Dedifferentiated amniotic fluid mesenchymal stem cell (primary cell): ENCODE measurements at regions not wholly inside any gene's neighbourhood (a gene's known extent, or its start where the extent isn't known, plus 50 kb on each side); places are given as distances from the start of the nearest gene placed in this dataset.
"Not testable (repeated sequence)": the region's sequence is repeated elsewhere in the genome, so short reads cannot be mapped to it uniquely, and the experiment has no call there.

Experiments
- DNase-seq: peaks from one replicate; pipeline ENCODE4 v3.0.0-alpha.2; 2016; ENCODE audit errors: extremely low spot score

- DNase-seq = no peak
Observed at GRCh38 chr2:180306346-180306745, 299.2 kb upstream of the CWC22 start.

DNA sequence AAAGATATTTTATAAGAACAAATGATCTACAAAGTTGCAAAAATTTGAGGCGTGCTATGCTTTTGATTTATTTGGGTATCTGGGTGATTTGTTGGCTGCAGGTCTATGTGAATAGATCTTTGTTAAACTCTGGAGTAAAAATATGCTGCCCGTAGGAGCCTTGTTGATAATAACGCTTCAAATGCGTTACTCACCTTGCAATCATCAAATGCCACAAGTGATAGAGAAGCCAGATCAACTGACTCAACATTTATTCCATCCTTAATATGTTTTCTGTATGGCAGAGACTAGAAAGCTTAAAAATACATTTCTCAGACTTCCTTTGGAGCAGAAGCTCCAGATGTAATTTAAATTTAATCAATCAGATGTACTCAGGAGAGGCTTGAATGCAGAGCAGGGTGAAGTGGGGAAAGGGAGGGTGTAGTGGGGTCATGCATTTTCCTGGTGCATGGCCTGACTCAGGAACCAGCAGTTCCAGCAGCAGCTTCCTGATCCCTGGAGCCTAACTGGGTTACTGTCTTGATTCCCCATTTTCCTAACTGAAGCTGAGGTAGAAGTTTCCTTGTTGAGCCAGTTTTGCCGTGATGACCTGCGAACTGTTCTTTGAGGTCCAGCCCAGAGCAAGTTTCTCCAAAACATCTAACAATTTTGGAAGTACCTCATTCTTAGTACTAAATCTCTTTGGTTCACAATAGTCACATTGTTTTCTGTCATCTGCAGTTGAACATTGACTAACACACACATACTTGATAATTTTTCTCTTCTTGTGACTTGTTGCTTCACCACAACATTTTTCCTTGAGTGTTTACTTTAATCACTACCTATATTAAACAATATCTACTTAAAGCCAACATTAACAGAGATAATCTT is 284.7 kb upstream of the CWC22 start:
- no peak for DNase-seq

DNA sequence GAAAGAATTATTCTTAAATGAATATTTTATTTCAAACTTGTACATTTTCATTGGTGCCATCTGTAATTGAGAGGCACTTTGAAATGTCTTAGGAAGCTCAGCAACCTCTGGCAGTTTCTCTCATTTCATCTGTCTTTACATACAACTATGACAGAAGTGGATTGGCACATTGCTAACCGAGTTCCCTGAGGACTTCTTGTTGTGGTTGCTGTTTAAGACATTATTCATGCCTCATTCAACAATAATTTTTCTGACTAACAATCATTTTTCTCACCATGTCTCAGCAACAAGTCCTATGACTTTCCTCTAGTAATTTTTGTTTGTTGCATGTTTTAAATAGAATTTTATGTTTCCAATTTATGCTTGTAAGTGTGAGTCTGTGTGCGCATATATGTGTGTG is 284.0 kb upstream of the CWC22 start:
- DNase-seq = peak; percentile 37

GRCh38 chr2:180289627-180290026 is 282.5 kb upstream of the CWC22 start:
- DNase-seq = no peak

GRCh38 chr2:180279581-180279980 is 272.5 kb upstream of the CWC22 start:
- no peak for DNase-seq

DNA sequence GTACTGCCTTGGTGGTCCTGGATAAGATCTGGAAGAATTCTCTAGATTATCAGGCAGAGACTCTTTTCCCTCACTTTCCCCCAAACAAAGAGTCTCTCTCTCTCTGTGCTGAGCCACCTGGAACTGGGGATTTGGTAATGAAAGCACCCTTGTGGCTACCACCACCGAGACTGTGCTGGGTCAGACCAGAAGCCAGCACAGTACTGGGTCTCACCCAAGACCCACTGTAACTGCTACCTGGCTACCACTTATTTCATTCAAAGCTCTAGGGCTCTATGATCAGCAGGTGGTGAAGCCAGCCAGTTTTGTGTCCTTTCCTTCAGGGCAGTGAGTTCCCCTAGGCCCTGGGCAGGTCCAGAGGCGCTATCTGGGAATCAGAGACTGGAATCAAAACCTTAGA is 269.6 kb upstream of the CWC22 start:
- DNase-seq = no peak

GRCh38 chr2:180268006-180268405 is 260.9 kb upstream of the CWC22 start:
- DNase-seq = no peak

- no peak for DNase-seq
Observed at GRCh38 chr2:180261976-180262375, 254.9 kb upstream of the CWC22 start.

DNA sequence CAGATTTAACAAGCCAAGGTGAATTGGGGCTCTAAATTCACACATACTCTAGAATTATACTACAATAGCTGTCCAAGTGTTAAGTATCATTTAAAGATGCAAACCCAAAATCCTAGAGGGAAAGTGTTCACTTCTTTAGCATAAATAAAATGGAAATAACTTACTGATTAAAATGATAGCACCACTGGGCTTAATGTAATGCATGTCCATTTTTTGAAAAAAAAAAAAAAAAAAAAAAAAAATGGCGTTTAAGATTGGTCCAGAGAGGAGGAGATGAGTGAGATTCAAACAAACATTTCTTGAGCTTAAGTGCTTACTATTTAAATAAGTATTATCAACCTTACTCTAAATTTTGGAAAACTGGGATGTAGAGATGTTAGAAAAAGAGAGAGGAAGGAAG is 251.5 kb upstream of the CWC22 start:
- no peak for DNase-seq

DNA sequence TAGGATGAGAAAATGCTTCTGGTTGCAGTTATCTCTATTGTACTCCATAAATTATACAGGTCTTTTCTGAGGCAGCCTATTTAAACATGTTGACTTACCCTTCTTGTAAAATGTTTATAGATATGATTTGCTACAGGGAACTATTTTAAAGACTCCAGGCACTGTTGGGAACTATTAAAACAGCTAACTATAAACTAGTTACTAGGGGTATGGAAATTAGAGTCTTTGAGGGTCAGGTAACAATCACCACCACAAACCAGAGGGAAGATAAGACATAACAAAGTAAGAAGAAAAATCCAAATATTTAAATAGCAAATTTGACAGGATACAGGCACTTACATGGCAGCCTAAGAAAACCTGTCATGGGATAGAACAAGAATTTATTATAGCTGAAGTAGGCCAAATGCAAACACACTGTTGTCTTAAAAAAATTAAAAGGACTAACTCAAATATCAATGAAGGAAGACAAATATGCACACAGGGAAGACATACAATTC is 251.0 kb upstream of the CWC22 start:
- no peak for DNase-seq

DNA sequence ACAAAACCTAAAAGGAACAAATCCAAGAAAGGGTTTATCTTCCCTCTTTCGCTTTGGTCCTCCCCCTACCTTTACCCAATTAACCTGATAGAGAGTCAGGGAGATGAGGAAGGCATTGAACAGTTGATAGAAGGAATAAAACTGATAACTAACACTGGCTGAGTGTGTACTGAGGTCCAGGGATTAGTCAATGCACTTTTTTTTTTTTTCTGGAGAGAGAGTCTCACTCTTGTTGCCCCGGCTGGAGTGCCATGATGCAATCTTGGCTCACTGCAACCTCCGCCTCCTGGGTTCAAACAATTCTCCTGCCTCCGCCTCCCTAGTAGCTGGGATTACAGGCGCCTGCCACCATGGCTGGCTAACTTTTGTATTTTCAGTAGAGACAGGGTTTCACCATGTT is 250.2 kb upstream of the CWC22 start:
- DNase-seq = no peak

GRCh38 chr2:180255981-180256380 is 248.9 kb upstream of the CWC22 start:
- no peak for DNase-seq

DNA sequence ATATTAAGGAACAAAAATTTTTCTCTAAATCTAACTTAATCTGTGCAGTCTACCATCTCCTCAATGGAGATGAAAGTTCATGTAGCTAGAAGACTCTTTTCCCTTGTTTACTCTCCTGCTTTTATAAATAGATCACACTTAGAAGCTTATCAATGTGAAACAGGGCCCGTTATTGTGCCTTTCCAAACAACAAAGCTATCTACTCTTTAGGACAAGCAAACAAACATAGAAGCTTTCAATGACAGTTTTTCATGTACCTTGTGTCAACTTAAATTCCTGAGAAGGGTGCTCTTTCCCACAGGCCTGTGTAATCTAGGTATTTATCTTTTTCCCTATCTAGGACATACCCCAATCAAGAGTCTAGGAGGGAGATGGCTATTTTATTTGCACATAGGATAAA is 247.8 kb upstream of the CWC22 start:
- no peak for DNase-seq

GRCh38 chr2:180247658-180248057 is 240.6 kb upstream of the CWC22 start:
- DNase-seq = no peak

GRCh38 chr2:180246268-180246667 is 239.2 kb upstream of the CWC22 start:
- DNase-seq = no peak

DNA sequence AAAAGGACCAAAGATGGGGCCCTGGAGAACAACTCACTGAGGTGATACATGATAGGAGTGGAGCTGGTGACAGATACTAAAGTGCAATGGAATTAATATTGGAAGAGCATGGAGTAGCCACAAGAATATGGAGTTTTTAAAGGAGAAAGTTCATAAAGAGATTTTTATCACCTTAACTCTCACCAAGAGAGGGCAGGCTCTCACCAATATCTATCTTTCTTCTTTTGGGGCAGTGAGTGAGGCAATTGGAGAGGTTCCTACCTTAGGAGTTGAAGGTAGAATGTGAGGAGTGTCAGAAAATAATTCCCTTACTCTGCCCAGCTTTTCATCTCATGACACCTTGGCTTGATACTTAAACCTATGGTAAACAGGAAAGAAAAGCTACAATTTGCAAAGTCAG is 233.7 kb upstream of the CWC22 start:
- DNase-seq = no peak

DNA sequence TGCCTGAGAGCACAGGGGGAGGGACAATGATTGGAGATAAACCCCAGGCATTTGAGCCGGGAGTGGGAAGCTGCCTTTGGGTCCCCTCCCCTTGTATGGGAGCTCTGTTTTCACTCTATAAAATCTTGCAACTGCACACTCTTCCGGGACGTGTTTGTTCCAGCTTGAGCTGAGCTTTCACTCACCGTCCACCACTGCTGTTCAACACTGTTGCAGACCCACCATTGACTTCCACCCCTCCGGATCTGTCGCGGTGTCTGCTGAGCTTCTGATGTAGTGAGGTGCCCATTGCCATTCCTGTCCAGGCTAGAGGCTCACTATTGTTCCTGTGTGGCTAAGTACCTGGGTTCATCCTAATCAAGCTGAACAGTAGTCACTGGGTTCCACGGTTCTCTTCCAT is 231.6 kb upstream of the CWC22 start:
- no peak for DNase-seq

GRCh38 chr2:180236061-180236460 is 229.0 kb upstream of the CWC22 start:
- DNase-seq = not testable (repeated sequence)

DNA sequence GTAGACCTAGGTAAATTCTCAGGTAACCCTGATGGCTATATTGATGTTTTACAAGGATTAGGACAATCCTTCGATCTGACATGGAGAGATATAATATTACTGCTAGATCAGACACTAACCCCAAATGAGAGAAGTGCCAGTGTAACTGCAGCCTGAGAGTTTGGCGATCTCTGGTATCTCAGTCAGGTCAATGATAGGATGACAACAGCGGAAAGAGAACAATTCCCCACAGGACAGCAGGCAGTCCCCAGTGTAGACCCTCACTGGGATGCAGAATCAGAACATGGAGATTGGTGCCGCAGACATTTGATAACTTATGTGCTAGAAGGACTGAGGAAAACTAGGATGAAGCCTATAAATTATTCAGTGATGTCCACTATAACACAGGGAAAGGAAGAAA is 228.4 kb upstream of the CWC22 start:
- not testable (repeated sequence) for DNase-seq

DNA sequence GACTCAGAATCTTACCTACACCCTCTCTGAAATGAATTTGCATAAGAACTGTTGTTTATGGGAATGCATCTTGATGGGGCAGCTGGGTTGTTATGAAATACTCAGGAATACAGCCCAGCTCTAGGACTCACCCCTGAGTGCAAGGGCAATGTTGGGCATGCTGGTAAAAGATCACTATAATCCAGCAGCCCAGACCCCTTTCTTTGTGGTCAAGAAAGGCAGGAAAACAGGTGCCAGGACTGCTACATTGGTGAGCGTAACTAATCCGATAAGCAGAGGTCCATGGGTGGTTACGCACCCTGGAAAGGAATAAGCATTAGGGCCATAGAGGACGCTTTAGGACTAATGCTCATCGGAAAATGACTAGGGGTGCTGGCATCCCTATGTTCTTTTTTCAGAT is 227.9 kb upstream of the CWC22 start:
- not testable (repeated sequence) for DNase-seq

DNA sequence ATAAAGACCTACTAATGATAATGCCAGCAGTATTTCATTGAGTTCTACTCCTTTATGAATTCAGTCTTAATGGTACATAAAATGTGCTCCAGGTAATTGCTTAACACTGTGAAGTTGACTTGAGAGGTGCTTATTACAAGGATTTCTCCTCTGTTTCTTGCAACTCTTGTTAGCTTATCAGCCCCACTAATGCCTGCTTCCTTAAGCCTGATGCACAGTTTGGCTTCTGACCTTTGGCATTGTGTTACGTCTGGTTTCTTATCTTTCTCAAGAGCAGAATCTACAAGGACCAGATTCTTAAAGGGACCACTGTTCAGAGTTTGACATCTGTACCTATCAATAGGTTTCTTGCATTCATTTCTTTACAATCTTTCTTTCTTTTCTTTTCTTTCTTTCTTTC is 223.9 kb upstream of the CWC22 start:
- no peak for DNase-seq

DNA sequence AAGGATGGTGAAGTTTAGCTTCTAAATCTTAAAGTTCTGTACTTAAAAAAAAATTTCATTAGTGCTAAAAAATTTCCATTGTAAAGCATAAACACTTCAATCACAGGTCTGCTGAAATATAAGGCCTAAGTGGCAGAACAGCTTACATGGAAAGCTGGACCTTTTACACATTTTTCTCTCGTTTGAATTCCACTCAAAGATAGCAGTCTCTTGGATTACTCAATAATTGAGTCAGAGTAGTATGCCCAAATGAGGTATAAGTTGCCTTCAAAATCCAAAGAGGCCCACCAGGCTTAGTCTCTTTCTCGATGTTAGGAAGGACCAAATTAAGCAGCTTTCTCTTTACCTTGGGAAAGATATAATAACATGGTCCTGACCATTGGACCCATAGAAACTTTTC is 220.4 kb upstream of the CWC22 start:
- no peak for DNase-seq

DNA sequence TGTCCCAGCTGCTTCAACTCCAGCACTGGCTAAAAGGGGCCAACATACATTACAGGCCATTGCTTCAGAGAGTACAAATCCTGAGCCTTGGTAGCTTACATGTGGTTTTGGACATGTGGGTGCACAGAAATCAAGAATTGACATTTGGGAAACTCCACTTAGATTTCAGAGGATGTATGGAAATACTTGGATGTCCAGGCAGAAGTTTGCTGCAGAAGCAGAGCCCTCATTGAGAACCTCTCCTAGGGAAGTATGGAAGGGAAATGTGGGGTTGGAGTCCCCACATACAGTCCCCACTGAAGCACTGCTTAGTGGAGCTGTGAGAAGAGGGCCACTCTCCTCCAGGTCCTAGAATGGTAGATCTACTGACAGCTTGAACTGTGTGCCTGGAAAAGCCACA is 218.0 kb upstream of the CWC22 start:
- DNase-seq = no peak

DNA sequence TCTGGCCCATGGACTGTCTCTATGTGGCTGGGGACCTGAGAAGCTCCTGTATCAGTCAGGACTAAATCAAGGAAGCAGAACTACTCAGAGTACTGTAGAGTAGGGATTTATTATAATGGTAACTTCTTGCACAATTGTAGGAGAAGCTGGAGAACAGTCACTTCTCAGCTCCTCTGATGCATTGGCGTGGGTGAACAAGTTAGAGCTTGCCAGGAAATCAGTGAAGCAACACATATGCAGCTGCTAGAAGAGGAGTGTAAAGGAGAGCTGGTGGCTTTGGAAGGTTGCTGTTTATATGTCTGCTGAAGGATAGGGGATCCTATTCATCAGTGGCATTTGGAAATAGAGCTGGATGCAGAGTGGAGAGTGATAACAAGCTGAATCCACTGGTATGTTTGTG is 215.5 kb upstream of the CWC22 start:
- DNase-seq = peak; percentile 74
